ENCODE measurements at regions not wholly inside any gene's neighbourhood (a gene's known extent, or its start where the extent isn't known, plus 50 kb on each side); places are given as distances from the start of the nearest gene placed in this dataset.

GRCh38 chr3:88230638-88231037 lies 80.9 kb downstream of the C3orf38 start:
- TF ChIP-seq CTCF (IDR thresholded peaks at IDR 0.05; ENCODE audit: low read length), result no peak
- no peak for TF ChIP-seq EZH2 (IDR thresholded peaks at IDR 0.05; ENCODE audit: borderline replicate concordance, low read length)

Data from OCI-LY1 (cell line).